ENCODE measurements at regions not wholly inside any gene's neighbourhood (a gene's known extent, or its start where the extent isn't known, plus 50 kb on each side); places are given as distances from the start of the nearest gene placed in this dataset.

DNA sequence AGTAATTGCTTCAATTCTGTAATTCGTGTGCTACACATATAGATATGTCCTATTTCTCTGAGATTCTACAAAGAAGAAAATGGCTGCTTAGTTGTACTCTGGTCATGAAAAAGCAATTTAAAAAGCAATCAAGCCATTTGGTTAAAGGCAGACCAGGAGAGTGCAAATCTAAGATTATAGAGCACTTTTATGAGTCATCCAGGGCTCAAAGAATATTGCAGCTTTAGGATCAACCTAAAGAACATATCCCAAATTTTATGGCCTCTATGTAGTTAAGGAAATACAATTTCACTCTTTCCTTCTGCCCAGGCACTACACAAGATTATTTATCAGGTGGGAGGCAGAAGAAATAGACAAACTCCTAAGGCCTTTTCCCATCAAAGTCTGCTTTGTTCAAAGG is 332.8 kb downstream of the SEC23A start:
- H3K27me3 ChIP-seq: no peaks in the 10 kb centered on the region

GRCh38 chr14:38762845-38763244 is 340.2 kb downstream of the SEC23A start:
- Histone ChIP-seq H3K27me3 (no peaks in the 10 kb centered on the region), H3K4me3 (no peak overlapping the region), H3K27ac (no peak overlapping the region), H3K36me3 (no peaks in the 10 kb centered on the region), H3K9me3 (ENCODE audit: low read depth) (no peaks in the 10 kb centered on the region), H3K4me1 (ENCODE audit: low read depth) (no peaks in the 10 kb centered on the region)
- DNase-seq (ENCODE audit: low read depth in 1 of 2, low spot score in 1 of 2): no peak
- no peak for TF ChIP-seq CTCF (IDR thresholded peaks at IDR 0.05; ENCODE audit: low read depth, low read length)

More for the DNA sequence above, 332.8 kb downstream of the SEC23A start:
- H3K36me3 ChIP-seq: no peaks in the 10 kb centered on the region
- no peaks in the 10 kb centered on the region for H3K9me3 ChIP-seq (ENCODE audit: low read depth)
- no peak overlapping the region for H3K4me3 ChIP-seq
- no peak overlapping the region for H3K27ac ChIP-seq
- H3K4me1 ChIP-seq (ENCODE audit: low read depth): no peaks in the 10 kb centered on the region
- no peak for DNase-seq (ENCODE audit: low read depth in 1 of 2, low spot score in 1 of 2)
- no peak for TF ChIP-seq CTCF (IDR thresholded peaks at IDR 0.05; ENCODE audit: low read depth, low read length)

DNA sequence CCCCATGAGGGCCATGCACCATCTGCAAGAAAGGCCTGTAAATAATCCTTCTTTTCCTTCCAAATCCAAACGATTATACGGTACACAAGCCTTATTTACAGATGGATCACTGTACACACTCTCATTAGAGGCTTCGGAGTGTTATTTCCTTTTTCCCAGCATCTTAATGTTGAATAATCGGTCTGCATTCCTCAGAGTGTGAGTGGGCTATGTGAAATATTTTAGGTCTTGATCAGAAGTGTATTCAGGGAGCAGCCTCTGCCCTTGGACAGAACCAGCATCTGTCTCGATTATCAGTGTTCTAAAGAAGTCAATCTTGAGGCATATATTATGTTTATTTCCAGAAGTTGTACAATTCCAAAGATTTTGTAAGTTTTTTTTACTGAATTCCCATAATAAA is 340.6 kb downstream of the SEC23A start:
- H3K4me3 ChIP-seq: no peak overlapping the region
- DNase-seq (ENCODE audit: low read depth in 1 of 2, low spot score in 1 of 2): no peak
- no peaks in the 10 kb centered on the region for H3K9me3 ChIP-seq (ENCODE audit: low read depth)
- no peaks in the 10 kb centered on the region for H3K4me1 ChIP-seq (ENCODE audit: low read depth)
- H3K27ac ChIP-seq: no peak overlapping the region
- no peaks in the 10 kb centered on the region for H3K27me3 ChIP-seq
- no peak for TF ChIP-seq CTCF (IDR thresholded peaks at IDR 0.05; ENCODE audit: low read depth, low read length)
- no peaks in the 10 kb centered on the region for H3K36me3 ChIP-seq

DNA sequence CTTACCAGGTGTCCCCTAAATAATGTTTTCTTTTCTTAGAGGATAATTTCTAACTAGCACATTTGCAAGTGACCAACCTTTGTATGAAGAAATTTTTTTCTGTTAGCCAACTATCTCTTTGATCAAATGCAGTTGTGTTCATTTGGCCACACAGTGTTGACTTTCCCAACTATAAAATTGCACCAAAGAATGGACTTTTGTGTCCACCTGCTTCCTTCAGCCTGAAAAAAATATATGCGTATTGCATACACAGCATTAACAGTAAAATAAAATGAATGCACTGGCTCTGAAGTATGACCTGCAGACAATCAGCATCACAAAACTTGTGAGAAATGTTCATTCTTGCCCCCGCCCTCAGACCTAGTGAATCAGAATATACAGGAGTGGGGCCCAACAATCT is 342.0 kb downstream of the SEC23A start:
- H3K9me3 ChIP-seq (ENCODE audit: low read depth): no peaks in the 10 kb centered on the region
- DNase-seq (ENCODE audit: low read depth in 1 of 2, low spot score in 1 of 2): no peak
- H3K27ac ChIP-seq: no peak overlapping the region
- no peak for TF ChIP-seq CTCF (IDR thresholded peaks at IDR 0.05; ENCODE audit: low read depth, low read length)
- H3K4me1 ChIP-seq (ENCODE audit: low read depth): no peaks in the 10 kb centered on the region
- H3K4me3 ChIP-seq: no peak overlapping the region
- H3K36me3 ChIP-seq: no peaks in the 10 kb centered on the region
- no peaks in the 10 kb centered on the region for H3K27me3 ChIP-seq

DNA sequence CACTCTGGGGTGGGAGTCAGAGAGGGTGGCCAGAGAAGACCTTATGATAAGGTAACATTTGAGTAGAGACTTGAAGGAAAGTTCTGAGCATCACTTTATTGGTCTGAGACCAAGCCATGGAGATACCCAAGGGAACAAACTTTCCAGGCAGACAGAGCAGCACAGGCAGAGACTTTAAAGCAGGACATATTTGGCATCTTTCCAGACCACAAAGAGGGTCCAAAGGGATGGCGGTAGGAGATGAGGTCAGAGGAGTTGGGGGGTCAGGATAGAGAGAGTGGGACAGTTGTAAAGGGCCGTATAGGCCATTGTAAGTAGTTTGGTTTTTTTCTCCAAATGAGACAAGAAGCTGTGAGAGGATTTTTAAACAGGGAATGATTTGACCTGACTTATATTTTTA is 344.4 kb downstream of the SEC23A start:
- TF ChIP-seq CTCF (IDR thresholded peaks at IDR 0.05; ENCODE audit: low read depth, low read length): no peak
- H3K4me1 ChIP-seq (ENCODE audit: low read depth): no peaks in the 10 kb centered on the region
- no peaks in the 10 kb centered on the region for H3K27me3 ChIP-seq
- DNase-seq (ENCODE audit: low read depth in 1 of 2, low spot score in 1 of 2): no peak
- no peak overlapping the region for H3K4me3 ChIP-seq
- H3K27ac ChIP-seq: no peak overlapping the region
- no peaks in the 10 kb centered on the region for H3K9me3 ChIP-seq (ENCODE audit: low read depth)
- H3K36me3 ChIP-seq: no peaks in the 10 kb centered on the region

DNA sequence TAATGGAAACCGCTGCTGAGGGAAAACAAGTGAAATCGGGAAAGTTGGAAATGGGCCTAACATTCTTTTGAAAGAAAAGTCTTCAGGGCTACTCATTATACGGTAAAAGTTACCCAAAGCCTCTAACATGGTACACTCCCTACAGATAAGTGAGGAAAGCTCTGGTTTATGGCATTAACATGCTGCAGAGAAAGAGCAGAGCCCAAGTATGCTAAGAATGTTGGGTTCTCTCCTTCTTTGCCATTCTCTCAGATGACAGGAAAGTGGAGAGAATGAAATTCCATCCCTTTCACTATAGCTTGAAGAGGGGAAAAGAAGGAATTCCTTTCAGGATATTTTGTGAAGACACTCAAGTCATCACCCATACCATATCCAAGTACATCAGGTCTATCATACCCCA is 348.0 kb downstream of the SEC23A start:
- no peaks in the 10 kb centered on the region for H3K9me3 ChIP-seq (ENCODE audit: low read depth)
- peak in 1 of 2 donors; percentile 6 for DNase-seq (ENCODE audit: low read depth in 1 of 2, low spot score in 1 of 2)
- no peak overlapping the region for H3K4me3 ChIP-seq
- H3K27ac ChIP-seq: no peak overlapping the region
- no peaks in the 10 kb centered on the region for H3K27me3 ChIP-seq
- H3K36me3 ChIP-seq: no peaks in the 10 kb centered on the region
- peaks cover 5% of the 10 kb centered on the region for H3K4me1 ChIP-seq (ENCODE audit: low read depth)
- no peak for TF ChIP-seq CTCF (IDR thresholded peaks at IDR 0.05; ENCODE audit: low read depth, low read length)
